Vagina (tissue), 2 donors: ENCODE measurements at regions not wholly inside any gene's neighbourhood (a gene's known extent, or its start where the extent isn't known, plus 50 kb on each side); places are given as distances from the start of the nearest gene placed in this dataset.
A peak's percentile ranks its signal among the peaks of the same experiment; 100 is the strongest.

Experiments
- DNase-seq, 2 donors: peaks; one replicate each; pipeline ENCODE4 v3.0.0-alpha.2; 2017; ENCODE audit errors: extremely low spot score in 2 of 2
- H3K27ac ChIP-seq: fragments of 200-600 bp; sonication (generic); one replicate; pipeline ENCODE4 v1.5.1; 2019
- H3K27me3 ChIP-seq: fragments of 200-600 bp; sonication (generic); one replicate; pipeline ENCODE4 v1.5.1; 2019
- H3K36me3 ChIP-seq, 2 donors: fragments of 200-600 bp; sonication (generic); one replicate each; pipeline ENCODE4 v1.5.1; 2017 to 2019
- H3K4me1 ChIP-seq: fragments of 200-600 bp; sonication (generic); one replicate; pipeline ENCODE4 v1.5.1; 2019
- H3K4me3 ChIP-seq, 2 donors: fragments of 200-600 bp; sonication (generic); 1 replicate in 1 of 2; 2 replicates in 1 of 2; pipeline ENCODE4 v1.5.1; 2016 to 2019
- H3K9me3 ChIP-seq: fragments of 200-600 bp; sonication (generic); one replicate; pipeline ENCODE4 v1.5.1; 2019
- CTCF ChIP-seq, 3 experiments: fragments of 450-650 bp in 2 of 3; fragments of 200-600 bp in 1 of 3; sonication (generic) in 1 of 3; IDR thresholded peaks; one replicate each; pipeline ENCODE4 v1.5.1; 2017 to 2019; ENCODE audit warnings: antibody characterized with exemption in 3 of 3, mild to moderate bottlenecking in 2 of 3, moderate library complexity in 2 of 3
- POLR2A ChIP-seq, 2 donors: fragments of 450-650 bp; IDR thresholded peaks; one replicate each; pipeline ENCODE4 v1.6.1; 2017; ENCODE audit warnings: antibody characterized with exemption in 2 of 2, mild to moderate bottlenecking in 2 of 2, moderate library complexity in 2 of 2
- POLR2AphosphoS5 ChIP-seq, 2 donors: sonication (generic); formaldehyde crosslinking; IDR thresholded peaks; one replicate each; pipeline ENCODE4 v1.9.0; 2017; ENCODE audit warnings: antibody characterized with exemption in 2 of 2, mild to moderate bottlenecking in 2 of 2, low read depth in 1 of 2; ENCODE audit not compliant: insufficient read depth in 1 of 2
- intact Hi-C: fragments of 100-400 bp; cut with DNase I; formaldehyde crosslinking; loops from one replicate; pipeline ENCODE4 v1.15.1; 2023

GRCh38 chr22:23522623-23523251 lies 57.4 kb downstream of the IGLL1 start:
- peak overlapping the region; percentile 89 for H3K27ac ChIP-seq
- H3K4me1 ChIP-seq: peaks cover 16% of the 10 kb centered on the region
- H3K4me3 ChIP-seq: peak overlapping the region; percentile 44 to 52
- H3K9me3 ChIP-seq: no peaks in the 10 kb centered on the region
- DNase-seq: no peak
- H3K27me3 ChIP-seq: no peaks in the 10 kb centered on the region
- TF ChIP-seq CTCF (IDR thresholded peaks at IDR 0.05): no peak
- no peak for TF ChIP-seq POLR2A (IDR thresholded peaks at IDR 0.05)
- intact Hi-C loops: no loop called here
- H3K36me3 ChIP-seq: no peaks in the 10 kb centered on the region

- peak overlapping the region; percentile 89 for H3K27ac ChIP-seq
- intact Hi-C loops: no loop called here
- peaks cover 16% of the 10 kb centered on the region for H3K4me1 ChIP-seq
- no peaks in the 10 kb centered on the region for H3K9me3 ChIP-seq
- no peaks in the 10 kb centered on the region for H3K36me3 ChIP-seq
- no peaks in the 10 kb centered on the region for H3K27me3 ChIP-seq
- peak overlapping the region; percentile 44 to 52 for H3K4me3 ChIP-seq
- no peak for DNase-seq
- TF ChIP-seq CTCF (IDR thresholded peaks at IDR 0.05): no peak
- TF ChIP-seq POLR2A (IDR thresholded peaks at IDR 0.05): peak in 1 of 2 donors; percentile 31
- peak in 1 of 2 donors; percentile 42 for TF ChIP-seq POLR2AphosphoS5 (IDR thresholded peaks at IDR 0.05; ENCODE audit: insufficient read depth in 1 of 2, low read depth in 1 of 2)
These were observed 58.5 kb downstream of the IGLL1 start for GRCh38 chr22:23521441-23522113.

GRCh38 chr22:23520863-23521440 lies 59.1 kb downstream of the IGLL1 start:
- H3K27ac ChIP-seq: peak overlapping the region; percentile 89
- H3K9me3 ChIP-seq: no peaks in the 10 kb centered on the region
- H3K4me1 ChIP-seq: peaks cover 16% of the 10 kb centered on the region
- H3K27me3 ChIP-seq: no peaks in the 10 kb centered on the region
- peak overlapping the region; percentile 44 to 52 for H3K4me3 ChIP-seq
- intact Hi-C loops: no loop called here
- no peak for TF ChIP-seq POLR2A (IDR thresholded peaks at IDR 0.05)
- no peak for TF ChIP-seq POLR2AphosphoS5 (IDR thresholded peaks at IDR 0.05; ENCODE audit: insufficient read depth in 1 of 2, low read depth in 1 of 2)
- TF ChIP-seq CTCF (IDR thresholded peaks at IDR 0.05): no peak
- no peaks in the 10 kb centered on the region for H3K36me3 ChIP-seq
- no peak for DNase-seq

GRCh38 chr22:23519442-23520157 lies 60.5 kb downstream of the IGLL1 start:
- Histone ChIP-seq H3K4me1 (peaks cover 16% of the 10 kb centered on the region), H3K9me3 (no peaks in the 10 kb centered on the region), H3K36me3 (no peaks in the 10 kb centered on the region), H3K27me3 (no peaks in the 10 kb centered on the region), H3K4me3 (no peak overlapping the region), H3K27ac (no peak overlapping the region)
- DNase-seq: no peak
- TF ChIP-seq CTCF (IDR thresholded peaks at IDR 0.05) (no peak), POLR2AphosphoS5 (IDR thresholded peaks at IDR 0.05; ENCODE audit: insufficient read depth in 1 of 2, low read depth in 1 of 2) (no peak), POLR2A (IDR thresholded peaks at IDR 0.05) (no peak)
- intact Hi-C loops: no loop called here
